HG03045 (cell line): ENCODE measurements at regions not wholly inside any gene's neighbourhood (a gene's known extent, or its start where the extent isn't known, plus 50 kb on each side); places are given as distances from the start of the nearest gene placed in this dataset.
"Not testable (repeated sequence)": the region's sequence is repeated elsewhere in the genome, so short reads cannot be mapped to it uniquely, and the experiment has no call there.

ENCODE experiments used
- ATAC-seq: cut with Tn5 transposase; IDR thresholded peaks from one replicate; pipeline ENCODE4 v1.9.1; 2021; ENCODE audit warnings: mild to moderate bottlenecking, moderate library complexity; ENCODE audit not compliant: unreplicated experiment

GRCh38 chr3:164476631-164477030 lies 601.7 kb downstream of the SI start:
- no peak for ATAC-seq

- ATAC-seq: no peak
Measured at GRCh38 chr3:164470471-164470870, 607.8 kb downstream of the SI start.

- no peak for ATAC-seq
Measured at GRCh38 chr3:164468055-164468454, 610.2 kb downstream of the SI start.

- ATAC-seq: no peak
Measured at GRCh38 chr3:164467007-164467406, 611.3 kb downstream of the SI start.

- no peak for ATAC-seq
Measured at GRCh38 chr3:164465172-164465571, 613.1 kb downstream of the SI start.

- ATAC-seq: no peak
Measured at GRCh38 chr3:164460851-164461250, 617.4 kb downstream of the SI start.

GRCh38 chr3:164459521-164460151 lies 618.7 kb downstream of the SI start:
- ATAC-seq: no peak

- no peak for ATAC-seq
Measured at GRCh38 chr3:164458986-164459385, 619.3 kb downstream of the SI start.

- no peak for ATAC-seq
Measured at GRCh38 chr3:164453714-164454113, 624.6 kb downstream of the SI start.

GRCh38 chr3:164452707-164453106 lies 625.6 kb downstream of the SI start:
- ATAC-seq: no peak

- no peak for ATAC-seq
Measured at GRCh38 chr3:164451072-164451910, 627.0 kb downstream of the SI start.

- no peak for ATAC-seq
Measured at GRCh38 chr3:164450276-164450905, 627.9 kb downstream of the SI start.

GRCh38 chr3:164419220-164419619 lies 659.1 kb downstream of the SI start:
- ATAC-seq: no peak

GRCh38 chr3:164418414-164418813 lies 659.9 kb downstream of the SI start:
- ATAC-seq: no peak

- no peak for ATAC-seq
Measured at GRCh38 chr3:164417955-164418354, 660.3 kb downstream of the SI start.

GRCh38 chr3:164416491-164417222 lies 661.6 kb downstream of the SI start:
- ATAC-seq: no peak

- ATAC-seq: no peak
Measured at GRCh38 chr3:164408326-164408725, 670.0 kb downstream of the SI start.

- ATAC-seq: no peak
Measured at GRCh38 chr3:164407111-164407510, 671.2 kb downstream of the SI start.

GRCh38 chr3:164406281-164406680 lies 672.0 kb downstream of the SI start:
- no peak for ATAC-seq

GRCh38 chr3:164401923-164402322 lies 676.4 kb downstream of the SI start:
- no peak for ATAC-seq

- ATAC-seq: not testable (repeated sequence)
Measured at GRCh38 chr3:164401440-164401839, 676.9 kb downstream of the SI start.
